Heart left ventricle (tissue), 16 donors: ENCODE measurements at regions not wholly inside any gene's neighbourhood (a gene's known extent, or its start where the extent isn't known, plus 50 kb on each side); places are given as distances from the start of the nearest gene placed in this dataset.

Experiments
- ATAC-seq, 4 donors: fragments of 200-7000 bp; cut with Tn5 transposase; one replicate each; pipeline ENCODE4 v1.9.1; 2020 to 2022; ENCODE audit warnings: moderate library complexity in 4 of 4, mild to moderate bottlenecking in 3 of 4, moderate number of reproducible peaks in 1 of 4
- DNase-seq, 5 donors: peaks; one replicate each; pipeline ENCODE4 v3.0.0-alpha.2; 2020
- H3K27ac ChIP-seq, 12 donors: fragments of 200-600 bp; sonication (generic) in 4 of 12; one replicate each; pipeline versions ENCODE4 v1.5.0 to v1.8.0; 2016 to 2022; ENCODE audit warnings: mild to moderate bottlenecking in 2 of 12
- H3K27me3 ChIP-seq, 9 donors: fragments of 200-600 bp; sonication (generic) in 2 of 9; one replicate each; pipeline versions ENCODE4 v1.5.1 to v1.8.0; 2016 to 2022; ENCODE audit warnings: mild to moderate bottlenecking in 3 of 9
- H3K36me3 ChIP-seq, 9 donors: fragments of 200-600 bp; sonication (generic) in 2 of 9; one replicate each; pipeline versions ENCODE4 v1.5.0 to v1.8.0; 2018 to 2022; ENCODE audit warnings: mild to moderate bottlenecking in 2 of 9
- H3K4me1 ChIP-seq, 12 donors: fragments of 200-600 bp; sonication (generic) in 4 of 12; one replicate each; pipeline versions ENCODE4 v1.5.0 to v1.8.0; 2016 to 2022; ENCODE audit warnings: mild to moderate bottlenecking in 3 of 12
- H3K4me3 ChIP-seq, 12 donors: fragments of 200-600 bp; sonication (generic) in 4 of 12; one replicate each; pipeline versions ENCODE4 v1.5.0 to v1.8.0; 2017 to 2022; ENCODE audit warnings: mild to moderate bottlenecking in 9 of 12, moderate library complexity in 4 of 12
- H3K9me3 ChIP-seq, 12 donors: fragments of 200-600 bp; sonication (generic) in 4 of 12; one replicate each; pipeline versions ENCODE4 v1.5.0 to v1.8.0; 2016 to 2022; ENCODE audit warnings: mild to moderate bottlenecking in 1 of 12
- POLR2A ChIP-seq, 2 donors: fragments of 450-650 bp; IDR thresholded peaks; one replicate each; pipeline ENCODE4 v1.6.1; 2017; ENCODE audit warnings: antibody characterized with exemption in 2 of 2, mild to moderate bottlenecking in 2 of 2, moderate library complexity in 2 of 2
- WGBS, 4 donors: extraction: QIAGEN DNeasy Blood & Tissue Kit in 2 of 4; methylation state at CpG; one replicate each; pipeline versions ENCODE4 v1.1.5 to v1.1.7; 2013 to 2018; 5-methylcytosine and 5-hydroxymethylcytosine counted together
- intact Hi-C, 10 donors: fragments of 100-400 bp; cut with DNase I; formaldehyde crosslinking; loops; one replicate each; pipeline versions ENCODE4 v1.11.1 to v1.14.2; 2022
- TF ChIP-seq, protein P1 (sequence below), 12 donors: fragments of 200-600 bp; sonication (generic) in 4 of 12; IDR thresholded peaks; one replicate each; pipeline versions ENCODE4 v1.5.0 to v1.8.0; 2018 to 2022; ENCODE audit warnings: antibody characterized with exemption in 12 of 12, mild to moderate bottlenecking in 5 of 12
- donor health status: ischemic (EF 13 %, LVEDD 7.1; RV severe dilation, severe dysfunction).
- donor health status: healthy with polysubstance abuse.
- donor health status: DM: no; HTN: yes; CAD: no.
- donor health status: DM: no; HTN: no; CAD: no.
- donor health status: ischemic (EF 25% LVEDD 6.9; RV normal size, moderate dysfunction).
- donor health status: ischemic (EF 25% LVEDD 5.7; RV mildly dilated, moderate dysfunction).
- donor health status: healthy.
- donor health status: DM: yes; HTN: yes; CAD: no.
- donor health status: ischemic (EF 35%, LVEDD 5.7; RV mildly dilated, moderate dysfunction).
- donor health status: nonischemic (EF 11% LVEDD 7.7; RV severe dilation, severe dysfunction).
- donor health status: DM: yes; HTN: yes; CAD: no.
- donor health status: PGD.
- donor health status: ischemic (EF 29% LVEDD 5.4; RV normal size, mild dysfunction).
- donor health status: nonischemic (EF 23%, LVEDD 6.1; RV moderate dilation, normal function).

- ATAC-seq = no peak
- WGBS, 4 donors = 90 to 98% (median 95%) methylated on average over 1 of the region's 1 CpG
- peaks cover 0 to 15% (median 0%) of the 10 kb centered on the region in 12 donors for H3K9me3 ChIP-seq
Measured at GRCh38 chr1:218991089-218991488, 182.6 kb upstream of the LYPLAL1 start.

DNA sequence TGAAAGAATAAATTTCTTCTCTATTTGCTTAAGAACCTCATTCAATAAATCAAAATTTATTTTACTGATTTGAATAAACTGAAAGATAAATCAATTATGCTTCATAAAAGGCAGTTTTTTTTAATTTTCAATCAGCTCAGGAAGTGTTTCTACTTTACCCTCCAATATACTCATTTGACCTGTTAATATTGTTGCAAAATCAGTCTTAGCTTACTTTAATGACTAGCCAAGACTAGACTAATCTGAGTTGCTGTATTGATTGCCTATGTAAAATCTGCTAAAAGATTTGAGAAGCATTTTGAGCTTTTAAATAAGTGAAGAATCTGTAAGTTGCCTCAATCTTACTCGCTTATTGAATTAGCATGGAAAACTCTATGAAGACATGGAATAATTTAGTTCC, 179.1 kb upstream of the LYPLAL1 start:
- intact Hi-C loops = no loop called here
- 92 to 100% (median 98%) methylated on average over 1 of the region's 1 CpG for WGBS, 4 donors
- no peaks in the 10 kb centered on the region for H3K36me3 ChIP-seq
- H3K4me3 ChIP-seq = no peak overlapping the region
- DNase-seq (no peak), ATAC-seq (no peak)
- TF ChIP-seq, protein P1, sequence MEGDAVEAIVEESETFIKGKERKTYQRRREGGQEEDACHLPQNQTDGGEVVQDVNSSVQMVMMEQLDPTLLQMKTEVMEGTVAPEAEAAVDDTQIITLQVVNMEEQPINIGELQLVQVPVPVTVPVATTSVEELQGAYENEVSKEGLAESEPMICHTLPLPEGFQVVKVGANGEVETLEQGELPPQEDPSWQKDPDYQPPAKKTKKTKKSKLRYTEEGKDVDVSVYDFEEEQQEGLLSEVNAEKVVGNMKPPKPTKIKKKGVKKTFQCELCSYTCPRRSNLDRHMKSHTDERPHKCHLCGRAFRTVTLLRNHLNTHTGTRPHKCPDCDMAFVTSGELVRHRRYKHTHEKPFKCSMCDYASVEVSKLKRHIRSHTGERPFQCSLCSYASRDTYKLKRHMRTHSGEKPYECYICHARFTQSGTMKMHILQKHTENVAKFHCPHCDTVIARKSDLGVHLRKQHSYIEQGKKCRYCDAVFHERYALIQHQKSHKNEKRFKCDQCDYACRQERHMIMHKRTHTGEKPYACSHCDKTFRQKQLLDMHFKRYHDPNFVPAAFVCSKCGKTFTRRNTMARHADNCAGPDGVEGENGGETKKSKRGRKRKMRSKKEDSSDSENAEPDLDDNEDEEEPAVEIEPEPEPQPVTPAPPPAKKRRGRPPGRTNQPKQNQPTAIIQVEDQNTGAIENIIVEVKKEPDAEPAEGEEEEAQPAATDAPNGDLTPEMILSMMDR (IDR thresholded peaks at IDR 0.05) = no peak
- no peak for TF ChIP-seq POLR2A (IDR thresholded peaks at IDR 0.05)
- no peaks in the 10 kb centered on the region for H3K27me3 ChIP-seq
- H3K27ac ChIP-seq = no peak overlapping the region
- peaks cover 0 to 2% (median 0%) of the 10 kb centered on the region in 12 donors for H3K4me1 ChIP-seq
- H3K9me3 ChIP-seq = no peaks in the 10 kb centered on the region

More at GRCh38 chr1:218991089-218991488, 182.6 kb upstream of the LYPLAL1 start:
- TF ChIP-seq, protein P1 (IDR thresholded peaks at IDR 0.05) = no peak
- no peak for TF ChIP-seq POLR2A (IDR thresholded peaks at IDR 0.05)
- H3K36me3 ChIP-seq = no peaks in the 10 kb centered on the region
- H3K4me1 ChIP-seq = peaks cover 0 to 2% (median 0%) of the 10 kb centered on the region in 12 donors
- no peak for DNase-seq
- H3K4me3 ChIP-seq = no peak overlapping the region
- no peaks in the 10 kb centered on the region for H3K27me3 ChIP-seq
- intact Hi-C loops = no loop called here
- no peak overlapping the region for H3K27ac ChIP-seq

GRCh38 chr1:218995091-218995665, 178.5 kb upstream of the LYPLAL1 start:
- no peaks in the 10 kb centered on the region for H3K9me3 ChIP-seq
- DNase-seq (no peak), ATAC-seq (no peak)
- H3K27me3 ChIP-seq = no peaks in the 10 kb centered on the region
- no peak overlapping the region for H3K4me3 ChIP-seq
- TF ChIP-seq, protein P1 (IDR thresholded peaks at IDR 0.05) = no peak
- intact Hi-C loops = no loop called here
- no peak overlapping the region for H3K27ac ChIP-seq
- no peaks in the 10 kb centered on the region for H3K36me3 ChIP-seq
- H3K4me1 ChIP-seq = peaks cover 0 to 2% (median 0%) of the 10 kb centered on the region in 12 donors
- 78 to 84% (median 82%) methylated on average over 3 of the region's 3 CpGs for WGBS, 4 donors

DNA sequence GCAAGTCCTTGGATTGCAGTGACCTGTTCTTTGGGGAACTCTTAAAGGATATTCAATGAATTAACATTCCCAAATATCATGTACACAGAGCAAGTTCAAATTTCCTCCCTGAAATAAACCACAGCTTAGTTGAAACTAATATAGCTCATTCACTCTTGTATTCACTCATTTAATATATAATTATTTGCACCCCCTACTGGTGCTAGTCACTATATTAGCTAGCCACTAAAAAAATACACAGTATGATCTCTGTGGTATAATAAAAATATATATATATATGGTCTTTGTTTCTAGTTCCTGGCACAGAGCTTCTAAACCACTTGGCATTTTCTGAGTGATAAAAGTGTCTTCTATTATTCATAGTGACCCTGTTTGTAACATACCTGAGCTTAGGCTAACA, 177.3 kb upstream of the LYPLAL1 start:
- peaks cover 0 to 2% (median 0%) of the 10 kb centered on the region in 12 donors for H3K4me1 ChIP-seq
- intact Hi-C loops = no loop called here
- DNase-seq (no peak), ATAC-seq (no peak)
- no peak overlapping the region for H3K4me3 ChIP-seq
- no peak overlapping the region for H3K27ac ChIP-seq
- TF ChIP-seq, protein P1 (IDR thresholded peaks at IDR 0.05) = peak in 5 of 12 donors; percentile 17 to 30 (median 28)
- no peak for TF ChIP-seq POLR2A (IDR thresholded peaks at IDR 0.05)
- H3K27me3 ChIP-seq = no peaks in the 10 kb centered on the region
- no peaks in the 10 kb centered on the region for H3K36me3 ChIP-seq
- no peaks in the 10 kb centered on the region for H3K9me3 ChIP-seq
